ENCODE measurements at regions not wholly inside any gene's neighbourhood (a gene's known extent, or its start where the extent isn't known, plus 50 kb on each side); places are given as distances from the start of the nearest gene placed in this dataset.

GRCh38 chr2:120641366-120641771 is 94.3 kb upstream of the GLI2 start:
- Histone ChIP-seq H3K36me3 (ENCODE audit: control insufficient read depth in 1 of 2, insufficient read depth in 2 of 2, low read length in 2 of 2) (no peaks in the 10 kb centered on the region), H2AFZ (ENCODE audit: insufficient read depth, low read length, poor library complexity) (no peak overlapping the region), H4K8ac (ENCODE audit: low read depth, low read length) (no peak overlapping the region), H4K91ac (ENCODE audit: low read depth, low read length) (no peak overlapping the region), H2BK5ac (ENCODE audit: low read depth, low read length, poor library complexity) (no peak overlapping the region), H3K4ac (ENCODE audit: low read depth, low read length) (no peak overlapping the region), H3K4me1 (ENCODE audit: control insufficient read depth in 1 of 2, insufficient read depth in 2 of 2, low read length in 2 of 2) (no peaks in the 10 kb centered on the region), H3K27me3 (ENCODE audit: insufficient read depth, low read length) (no peaks in the 10 kb centered on the region), H3K4me3 (ENCODE audit: low read depth, low read length) (no peak overlapping the region), H3K79me2 (ENCODE audit: control insufficient read depth, insufficient read depth, low read length, poor library complexity) (no peaks in the 10 kb centered on the region), H3K4me2 (ENCODE audit: low read length) (no peak overlapping the region), H3K9me3 (ENCODE audit: insufficient read depth, low read depth, low read length) (peaks cover 3% of the 10 kb centered on the region), H2BK12ac (ENCODE audit: low read length) (no peak overlapping the region), H3K14ac (ENCODE audit: low read length) (no peak overlapping the region), H3K27ac (ENCODE audit: low read depth, low read length) (no peak overlapping the region), H3K9ac (ENCODE audit: low read length) (no peak overlapping the region), H2AK5ac (ENCODE audit: low read length) (no peak overlapping the region), H2BK120ac (ENCODE audit: insufficient read depth, low read length, poor library complexity) (no peak overlapping the region), H3K79me1 (ENCODE audit: low read length) (no peaks in the 10 kb centered on the region), H4K12ac (ENCODE audit: low read depth, low read length) (no peak overlapping the region), H3K23ac (ENCODE audit: low read length) (no peak overlapping the region), H3K18ac (ENCODE audit: low read length) (no peak overlapping the region)
- no CpG with 5 or more reads among the region's 5 CpGs for WGBS (ENCODE audit: extremely low coverage, insufficient coverage, insufficient read length)
- peak; percentile 77 to 91 for DNase-seq

- Histone ChIP-seq H3K27me3 (ENCODE audit: insufficient read depth, low read length) (no peaks in the 10 kb centered on the region), H3K4ac (ENCODE audit: low read depth, low read length) (no peak overlapping the region), H3K36me3 (ENCODE audit: control insufficient read depth in 1 of 2, insufficient read depth in 2 of 2, low read length in 2 of 2) (no peaks in the 10 kb centered on the region), H2BK12ac (ENCODE audit: low read length) (no peak overlapping the region), H2AK5ac (ENCODE audit: low read length) (no peak overlapping the region), H4K8ac (ENCODE audit: low read depth, low read length) (no peak overlapping the region), H3K14ac (ENCODE audit: low read length) (no peak overlapping the region), H3K18ac (ENCODE audit: low read length) (no peak overlapping the region), H3K9ac (ENCODE audit: low read length) (no peak overlapping the region), H3K23ac (ENCODE audit: low read length) (no peak overlapping the region), H2AFZ (ENCODE audit: insufficient read depth, low read length, poor library complexity) (no peak overlapping the region), H3K27ac (ENCODE audit: low read depth, low read length) (no peak overlapping the region), H3K79me2 (ENCODE audit: control insufficient read depth, insufficient read depth, low read length, poor library complexity) (no peaks in the 10 kb centered on the region), H4K91ac (ENCODE audit: low read depth, low read length) (no peak overlapping the region), H2BK5ac (ENCODE audit: low read depth, low read length, poor library complexity) (no peak overlapping the region), H4K12ac (ENCODE audit: low read depth, low read length) (no peak overlapping the region), H3K9me3 (ENCODE audit: insufficient read depth, low read depth, low read length) (peaks cover 3% of the 10 kb centered on the region), H3K4me3 (ENCODE audit: low read depth, low read length) (no peak overlapping the region), H2BK120ac (ENCODE audit: insufficient read depth, low read length, poor library complexity) (no peak overlapping the region), H3K4me1 (ENCODE audit: control insufficient read depth in 1 of 2, insufficient read depth in 2 of 2, low read length in 2 of 2) (no peaks in the 10 kb centered on the region), H3K4me2 (ENCODE audit: low read length) (no peak overlapping the region), H3K79me1 (ENCODE audit: low read length) (no peaks in the 10 kb centered on the region)
- WGBS (ENCODE audit: extremely low coverage, insufficient coverage, insufficient read length), result no CpG with 5 or more reads among the region's 4 CpGs
- no peak for DNase-seq
Observed at GRCh38 chr2:120642646-120643045, 93.0 kb upstream of the GLI2 start.

- peaks cover 6% of the 10 kb centered on the region for H3K9me3 ChIP-seq (ENCODE audit: insufficient read depth, low read depth, low read length)
- H3K4me1 ChIP-seq (ENCODE audit: control insufficient read depth in 1 of 2, insufficient read depth in 2 of 2, low read length in 2 of 2), result no peaks in the 10 kb centered on the region
- no peak overlapping the region for H2AFZ ChIP-seq (ENCODE audit: insufficient read depth, low read length, poor library complexity)
- no peak overlapping the region for H4K91ac ChIP-seq (ENCODE audit: low read depth, low read length)
- no peaks in the 10 kb centered on the region for H3K27me3 ChIP-seq (ENCODE audit: insufficient read depth, low read length)
- H2BK12ac ChIP-seq (ENCODE audit: low read length), result no peak overlapping the region
- no peak overlapping the region for H3K4ac ChIP-seq (ENCODE audit: low read depth, low read length)
- H3K9ac ChIP-seq (ENCODE audit: low read length), result no peak overlapping the region
- no peaks in the 10 kb centered on the region for H3K79me1 ChIP-seq (ENCODE audit: low read length)
- H3K27ac ChIP-seq (ENCODE audit: low read depth, low read length), result no peak overlapping the region
- H2AK5ac ChIP-seq (ENCODE audit: low read length), result no peak overlapping the region
- no peak overlapping the region for H4K12ac ChIP-seq (ENCODE audit: low read depth, low read length)
- no peak overlapping the region for H3K14ac ChIP-seq (ENCODE audit: low read length)
- H3K18ac ChIP-seq (ENCODE audit: low read length), result no peak overlapping the region
- WGBS (ENCODE audit: extremely low coverage, insufficient coverage, insufficient read length), result no CpG with 5 or more reads among the region's 3 CpGs
- no peak overlapping the region for H3K4me2 ChIP-seq (ENCODE audit: low read length)
- no peak overlapping the region for H3K4me3 ChIP-seq (ENCODE audit: low read depth, low read length)
- no peak for DNase-seq
- no peak overlapping the region for H3K23ac ChIP-seq (ENCODE audit: low read length)
- no peak overlapping the region for H2BK5ac ChIP-seq (ENCODE audit: low read depth, low read length, poor library complexity)
- H3K36me3 ChIP-seq (ENCODE audit: control insufficient read depth in 1 of 2, insufficient read depth in 2 of 2, low read length in 2 of 2), result no peaks in the 10 kb centered on the region
- H2BK120ac ChIP-seq (ENCODE audit: insufficient read depth, low read length, poor library complexity), result no peak overlapping the region
- H4K8ac ChIP-seq (ENCODE audit: low read depth, low read length), result no peak overlapping the region
- H3K79me2 ChIP-seq (ENCODE audit: control insufficient read depth, insufficient read depth, low read length, poor library complexity), result no peaks in the 10 kb centered on the region
Observed at GRCh38 chr2:120646994-120647393, 88.7 kb upstream of the GLI2 start.

GRCh38 chr2:120647487-120647886 is 88.2 kb upstream of the GLI2 start:
- peak; percentile 33 to 87 for DNase-seq
- no peak overlapping the region for H2AFZ ChIP-seq (ENCODE audit: insufficient read depth, low read length, poor library complexity)
- H3K9me3 ChIP-seq (ENCODE audit: insufficient read depth, low read depth, low read length), result peaks cover 6% of the 10 kb centered on the region
- H3K9ac ChIP-seq (ENCODE audit: low read length), result no peak overlapping the region
- no peak overlapping the region for H4K91ac ChIP-seq (ENCODE audit: low read depth, low read length)
- no peak overlapping the region for H2BK12ac ChIP-seq (ENCODE audit: low read length)
- H3K27ac ChIP-seq (ENCODE audit: low read depth, low read length), result no peak overlapping the region
- H3K14ac ChIP-seq (ENCODE audit: low read length), result no peak overlapping the region
- H3K18ac ChIP-seq (ENCODE audit: low read length), result no peak overlapping the region
- H2AK5ac ChIP-seq (ENCODE audit: low read length), result no peak overlapping the region
- no CpG with 5 or more reads among the region's 6 CpGs for WGBS (ENCODE audit: extremely low coverage, insufficient coverage, insufficient read length)
- H4K12ac ChIP-seq (ENCODE audit: low read depth, low read length), result no peak overlapping the region
- H3K27me3 ChIP-seq (ENCODE audit: insufficient read depth, low read length), result no peaks in the 10 kb centered on the region
- H4K8ac ChIP-seq (ENCODE audit: low read depth, low read length), result no peak overlapping the region
- no peak overlapping the region for H3K4me3 ChIP-seq (ENCODE audit: low read depth, low read length)
- H2BK5ac ChIP-seq (ENCODE audit: low read depth, low read length, poor library complexity), result no peak overlapping the region
- no peaks in the 10 kb centered on the region for H3K4me1 ChIP-seq (ENCODE audit: control insufficient read depth in 1 of 2, insufficient read depth in 2 of 2, low read length in 2 of 2)
- H3K4ac ChIP-seq (ENCODE audit: low read depth, low read length), result no peak overlapping the region
- H3K79me1 ChIP-seq (ENCODE audit: low read length), result no peaks in the 10 kb centered on the region
- no peaks in the 10 kb centered on the region for H3K79me2 ChIP-seq (ENCODE audit: control insufficient read depth, insufficient read depth, low read length, poor library complexity)
- H2BK120ac ChIP-seq (ENCODE audit: insufficient read depth, low read length, poor library complexity), result no peak overlapping the region
- H3K23ac ChIP-seq (ENCODE audit: low read length), result no peak overlapping the region
- H3K36me3 ChIP-seq (ENCODE audit: control insufficient read depth in 1 of 2, insufficient read depth in 2 of 2, low read length in 2 of 2), result no peaks in the 10 kb centered on the region
- no peak overlapping the region for H3K4me2 ChIP-seq (ENCODE audit: low read length)

Measured in trophoblast cell (in vitro differentiated cells and primary cell).